WTC11 (cell line): ENCODE measurements at regions not wholly inside any gene's neighbourhood (a gene's known extent, or its start where the extent isn't known, plus 50 kb on each side); places are given as distances from the start of the nearest gene placed in this dataset.

ENCODE experiments used
- ATF1 ChIP-seq: sonication (generic); formaldehyde crosslinking; IDR thresholded peaks from 2 replicates; pipeline ENCODE4 v1.8.1; 2023; ENCODE audit warnings: mild to moderate bottlenecking, moderate library complexity, missing genetic modification reagents
- CREB1 ChIP-seq: sonication (generic); formaldehyde crosslinking; IDR thresholded peaks from 2 replicates; pipeline ENCODE4 v1.8.0; 2023; ENCODE audit warnings: mild to moderate bottlenecking, missing genetic modification reagents
- ESRRA ChIP-seq: sonication (generic); formaldehyde crosslinking; IDR thresholded peaks from 2 replicates; pipeline ENCODE4 v1.8.1; 2022; ENCODE audit warnings: mild to moderate bottlenecking, missing genetic modification reagents, borderline replicate concordance
- JUN ChIP-seq: sonication (generic); formaldehyde crosslinking; IDR thresholded peaks from 2 replicates; pipeline ENCODE4 v1.8.0; 2023; ENCODE audit warnings: mild to moderate bottlenecking, missing genetic modification reagents
- MYBL2 ChIP-seq: sonication (generic); formaldehyde crosslinking; IDR thresholded peaks from 2 replicates; pipeline ENCODE4 v1.8.1; 2023; ENCODE audit warnings: mild to moderate bottlenecking, moderate library complexity, missing genetic modification reagents
- RELA ChIP-seq: sonication (generic); formaldehyde crosslinking; IDR thresholded peaks from 2 replicates; pipeline ENCODE4 v1.8.1; 2022; ENCODE audit warnings: missing genetic modification reagents, mild to moderate bottlenecking, borderline replicate concordance
- SMAD4 ChIP-seq: sonication (generic); formaldehyde crosslinking; IDR thresholded peaks from 2 replicates; pipeline ENCODE4 v1.8.0; 2022; ENCODE audit warnings: mild to moderate bottlenecking, missing genetic modification reagents
- SP1 ChIP-seq: sonication (generic); formaldehyde crosslinking; conservative IDR thresholded peaks from 2 replicates; pipeline ENCODE4 v1.8.1; 2022; ENCODE audit warnings: missing genetic modification reagents
- TF ChIP-seq, protein P1 (sequence below): sonication (generic); formaldehyde crosslinking; IDR thresholded peaks from 2 replicates; pipeline ENCODE4 v1.8.0; 2022; ENCODE audit warnings: mild to moderate bottlenecking, missing genetic modification reagents
- TF ChIP-seq, protein P2 (sequence below): sonication (generic); formaldehyde crosslinking; IDR thresholded peaks from 2 replicates; pipeline ENCODE4 v1.8.1; 2023; ENCODE audit warnings: mild to moderate bottlenecking, missing genetic modification reagents, moderate library complexity
- TF ChIP-seq, protein P3 (sequence below): fragments of 200-600 bp; IDR thresholded peaks from 2 replicates; pipeline ENCODE4 v1.8.0; 2022; ENCODE audit warnings: antibody characterized with exemption
- TF ChIP-seq, protein P4 (sequence below): sonication (generic); formaldehyde crosslinking; IDR thresholded peaks from 2 replicates; pipeline ENCODE4 v1.8.1; 2023; ENCODE audit warnings: mild to moderate bottlenecking, missing genetic modification reagents, moderate library complexity

DNA sequence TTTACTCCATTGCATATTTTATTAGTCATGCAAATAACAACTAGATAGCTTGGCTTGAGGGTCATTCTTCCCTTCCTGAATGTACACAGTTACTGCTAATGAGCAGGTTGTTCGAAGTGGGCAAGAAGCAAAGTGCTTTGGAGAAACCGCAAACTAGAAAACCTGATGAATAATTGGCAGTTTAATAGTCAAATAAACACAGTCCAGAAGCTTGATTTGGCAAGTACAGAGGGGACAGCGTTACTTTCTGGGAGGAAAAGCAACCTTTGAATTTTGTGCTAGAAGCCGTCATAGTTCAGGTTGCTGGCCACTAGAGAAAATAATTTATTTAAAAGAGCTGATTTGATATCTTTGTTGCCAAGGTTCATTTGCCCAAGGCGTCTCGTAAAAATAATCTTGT is 94.9 kb downstream of the MFSD1 start:
- TF ChIP-seq, protein P1, sequence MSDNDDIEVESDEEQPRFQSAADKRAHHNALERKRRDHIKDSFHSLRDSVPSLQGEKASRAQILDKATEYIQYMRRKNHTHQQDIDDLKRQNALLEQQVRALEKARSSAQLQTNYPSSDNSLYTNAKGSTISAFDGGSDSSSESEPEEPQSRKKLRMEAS (CRISPR knock-in tag) = no peak
- TF ChIP-seq, protein P2, sequence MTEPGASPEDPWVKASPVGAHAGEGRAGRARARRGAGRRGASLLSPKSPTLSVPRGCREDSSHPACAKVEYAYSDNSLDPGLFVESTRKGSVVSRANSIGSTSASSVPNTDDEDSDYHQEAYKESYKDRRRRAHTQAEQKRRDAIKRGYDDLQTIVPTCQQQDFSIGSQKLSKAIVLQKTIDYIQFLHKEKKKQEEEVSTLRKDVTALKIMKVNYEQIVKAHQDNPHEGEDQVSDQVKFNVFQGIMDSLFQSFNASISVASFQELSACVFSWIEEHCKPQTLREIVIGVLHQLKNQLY (CRISPR knock-in tag) = no peak
- TF ChIP-seq SMAD4 (CRISPR knock-in tag) = no peak
- TF ChIP-seq, protein P3, sequence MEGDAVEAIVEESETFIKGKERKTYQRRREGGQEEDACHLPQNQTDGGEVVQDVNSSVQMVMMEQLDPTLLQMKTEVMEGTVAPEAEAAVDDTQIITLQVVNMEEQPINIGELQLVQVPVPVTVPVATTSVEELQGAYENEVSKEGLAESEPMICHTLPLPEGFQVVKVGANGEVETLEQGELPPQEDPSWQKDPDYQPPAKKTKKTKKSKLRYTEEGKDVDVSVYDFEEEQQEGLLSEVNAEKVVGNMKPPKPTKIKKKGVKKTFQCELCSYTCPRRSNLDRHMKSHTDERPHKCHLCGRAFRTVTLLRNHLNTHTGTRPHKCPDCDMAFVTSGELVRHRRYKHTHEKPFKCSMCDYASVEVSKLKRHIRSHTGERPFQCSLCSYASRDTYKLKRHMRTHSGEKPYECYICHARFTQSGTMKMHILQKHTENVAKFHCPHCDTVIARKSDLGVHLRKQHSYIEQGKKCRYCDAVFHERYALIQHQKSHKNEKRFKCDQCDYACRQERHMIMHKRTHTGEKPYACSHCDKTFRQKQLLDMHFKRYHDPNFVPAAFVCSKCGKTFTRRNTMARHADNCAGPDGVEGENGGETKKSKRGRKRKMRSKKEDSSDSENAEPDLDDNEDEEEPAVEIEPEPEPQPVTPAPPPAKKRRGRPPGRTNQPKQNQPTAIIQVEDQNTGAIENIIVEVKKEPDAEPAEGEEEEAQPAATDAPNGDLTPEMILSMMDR = no peak
- TF ChIP-seq JUN (CRISPR knock-in tag) = no peak
- no peak for TF ChIP-seq CREB1 (CRISPR knock-in tag)
- TF ChIP-seq MYBL2 (CRISPR knock-in tag) = no peak
- TF ChIP-seq RELA (CRISPR knock-in tag) = no peak
- TF ChIP-seq ESRRA (CRISPR knock-in tag) = no peak
- TF ChIP-seq ATF1 (CRISPR knock-in tag) = no peak
- TF ChIP-seq SP1 = no peak
- TF ChIP-seq, protein P4, sequence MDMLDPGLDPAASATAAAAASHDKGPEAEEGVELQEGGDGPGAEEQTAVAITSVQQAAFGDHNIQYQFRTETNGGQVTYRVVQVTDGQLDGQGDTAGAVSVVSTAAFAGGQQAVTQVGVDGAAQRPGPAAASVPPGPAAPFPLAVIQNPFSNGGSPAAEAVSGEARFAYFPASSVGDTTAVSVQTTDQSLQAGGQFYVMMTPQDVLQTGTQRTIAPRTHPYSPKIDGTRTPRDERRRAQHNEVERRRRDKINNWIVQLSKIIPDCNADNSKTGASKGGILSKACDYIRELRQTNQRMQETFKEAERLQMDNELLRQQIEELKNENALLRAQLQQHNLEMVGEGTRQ (CRISPR knock-in tag) = no peak
